ENCODE measurements at regions not wholly inside any gene's neighbourhood (a gene's known extent, or its start where the extent isn't known, plus 50 kb on each side); places are given as distances from the start of the nearest gene placed in this dataset.

DNA sequence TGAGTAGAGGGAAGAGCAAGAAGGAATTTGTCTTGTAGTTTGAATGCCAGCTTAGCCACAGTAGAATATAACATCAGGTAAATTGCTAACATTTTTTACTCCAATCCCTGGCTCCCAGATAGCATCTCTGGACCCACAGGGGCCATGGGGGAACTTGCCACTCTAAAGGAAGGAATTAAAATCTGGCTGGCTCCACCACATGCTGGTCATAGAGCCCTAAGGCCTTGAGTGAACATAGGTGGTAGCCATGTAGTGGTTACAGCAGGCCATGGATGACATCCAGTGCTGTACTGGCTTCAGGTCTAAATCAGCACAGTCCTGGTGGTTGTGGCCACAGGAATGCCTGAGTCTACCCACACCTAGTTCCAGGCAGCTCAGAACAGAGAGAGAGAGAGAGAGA lies 109.9 kb upstream of the RGMB start:
- DNase-seq (no peak), ATAC-seq (no peak)
- no peak for TF ChIP-seq CTCF (IDR thresholded peaks at IDR 0.05)
- intact Hi-C loops (cut with DNase I), result no loop called here
- no peaks in the 10 kb centered on the region for H3K4me1 ChIP-seq
- H3K4me3 ChIP-seq, result no peak overlapping the region
- no peak overlapping the region for H3K27ac ChIP-seq
- no peaks in the 10 kb centered on the region for H3K27me3 ChIP-seq
- no peaks in the 10 kb centered on the region for H3K9me3 ChIP-seq
- H3K36me3 ChIP-seq, result no peaks in the 10 kb centered on the region

DNA sequence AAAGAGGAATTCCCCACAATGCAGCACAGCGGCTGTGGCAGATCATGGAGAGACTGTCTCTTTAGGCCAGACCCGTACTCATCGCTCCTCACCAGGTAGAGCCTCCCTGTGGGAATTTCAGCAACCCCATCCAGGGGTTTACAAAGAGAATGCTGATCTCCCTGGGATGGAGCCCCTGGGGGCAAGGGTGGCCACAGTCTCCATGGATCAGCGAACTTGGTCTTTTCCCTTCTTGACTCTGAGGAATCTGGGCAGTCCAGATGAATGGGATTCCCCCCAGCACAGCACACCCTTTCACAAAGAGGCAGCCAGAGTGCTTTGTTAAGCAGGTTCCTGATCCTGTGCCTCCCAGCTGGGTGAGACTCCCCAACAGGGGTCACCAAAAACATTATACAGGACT lies 108.7 kb upstream of the RGMB start:
- intact Hi-C loops (cut with DNase I), result no loop called here

DNA sequence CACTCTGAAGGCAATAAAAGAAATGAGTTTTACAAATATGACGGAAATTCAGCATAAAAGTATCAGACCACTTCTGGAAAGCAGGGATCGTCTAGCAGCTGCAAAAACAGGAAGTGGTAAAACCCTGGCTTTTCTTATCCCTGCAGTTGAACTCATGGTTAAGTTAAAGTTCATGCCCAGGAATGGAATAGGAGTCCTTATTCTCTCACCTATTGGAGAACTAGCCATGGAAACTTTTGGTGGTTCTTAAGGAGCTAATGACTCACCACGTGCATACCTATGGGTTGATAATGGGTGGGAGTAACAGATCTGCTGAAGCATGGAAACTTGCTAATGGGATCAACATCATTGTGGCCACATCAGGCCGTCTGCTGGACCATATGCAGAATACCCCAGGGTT lies 93.5 kb upstream of the RGMB start:
- no peak for ATAC-seq
- H3K27me3 ChIP-seq, result no peaks in the 10 kb centered on the region
- no peak overlapping the region for H3K27ac ChIP-seq
- no peaks in the 10 kb centered on the region for H3K4me1 ChIP-seq
- TF ChIP-seq CTCF (IDR thresholded peaks at IDR 0.05), result no peak
- intact Hi-C loops (cut with DNase I), result no loop called here
- H3K9me3 ChIP-seq, result no peaks in the 10 kb centered on the region
- H3K4me3 ChIP-seq, result no peak overlapping the region
- H3K36me3 ChIP-seq, result no peaks in the 10 kb centered on the region
- DNase-seq, result no peak

More for the DNA sequence above, 108.7 kb upstream of the RGMB start:
- H3K4me1 ChIP-seq, result no peaks in the 10 kb centered on the region
- no peaks in the 10 kb centered on the region for H3K36me3 ChIP-seq
- TF ChIP-seq CTCF (IDR thresholded peaks at IDR 0.05), result no peak
- H3K9me3 ChIP-seq, result no peaks in the 10 kb centered on the region
- H3K27me3 ChIP-seq, result no peaks in the 10 kb centered on the region
- DNase-seq (no peak), ATAC-seq (no peak)
- no peak overlapping the region for H3K4me3 ChIP-seq
- no peak overlapping the region for H3K27ac ChIP-seq

- no peak overlapping the region for H3K27ac ChIP-seq
- DNase-seq (no peak), ATAC-seq (no peak)
- no peaks in the 10 kb centered on the region for H3K4me1 ChIP-seq
- no peak overlapping the region for H3K4me3 ChIP-seq
- no peaks in the 10 kb centered on the region for H3K9me3 ChIP-seq
- intact Hi-C loops (cut with DNase I), result no loop called here
- no peaks in the 10 kb centered on the region for H3K27me3 ChIP-seq
- no peak for TF ChIP-seq CTCF (IDR thresholded peaks at IDR 0.05)
- H3K36me3 ChIP-seq, result no peaks in the 10 kb centered on the region
These were observed 83.5 kb upstream of the RGMB start for GRCh38 chr5:98690002-98690401.

DNA sequence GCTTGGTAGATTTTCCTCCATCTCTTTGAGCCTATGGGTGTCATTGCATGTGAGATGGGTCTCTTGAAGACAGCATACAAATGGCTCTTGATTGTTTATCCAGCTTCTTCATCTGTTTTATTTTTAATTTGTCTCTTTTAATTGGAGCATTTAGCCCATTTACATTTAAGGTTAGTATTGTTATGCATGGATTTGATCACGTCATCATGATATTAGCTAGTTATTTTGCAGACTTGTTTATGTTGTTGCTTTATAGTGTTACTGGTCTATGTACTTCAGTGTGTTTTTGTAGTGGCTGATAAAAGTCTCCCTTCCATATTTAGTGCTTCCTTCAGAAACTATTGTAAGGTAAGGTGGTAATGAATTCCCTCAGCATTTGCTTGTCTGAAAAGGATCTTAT lies 78.6 kb upstream of the RGMB start:
- no peaks in the 10 kb centered on the region for H3K36me3 ChIP-seq
- no peak for TF ChIP-seq CTCF (IDR thresholded peaks at IDR 0.05)
- H3K27me3 ChIP-seq, result no peaks in the 10 kb centered on the region
- no peak overlapping the region for H3K4me3 ChIP-seq
- H3K9me3 ChIP-seq, result no peaks in the 10 kb centered on the region
- H3K4me1 ChIP-seq, result no peaks in the 10 kb centered on the region
- DNase-seq, result no peak
- intact Hi-C loops (cut with DNase I), result no loop called here
- ATAC-seq, result no peak
- no peak overlapping the region for H3K27ac ChIP-seq

- TF ChIP-seq CTCF (IDR thresholded peaks at IDR 0.05), result no peak
- intact Hi-C loops (cut with DNase I), result no loop called here
- no peak for ATAC-seq
- no peaks in the 10 kb centered on the region for H3K9me3 ChIP-seq
- no peak for DNase-seq
- no peaks in the 10 kb centered on the region for H3K27me3 ChIP-seq
- H3K4me3 ChIP-seq, result no peak overlapping the region
- no peak overlapping the region for H3K27ac ChIP-seq
- H3K4me1 ChIP-seq, result no peaks in the 10 kb centered on the region
- H3K36me3 ChIP-seq, result no peaks in the 10 kb centered on the region
These were observed 75.1 kb upstream of the RGMB start for GRCh38 chr5:98698359-98698758.

All from upper lobe of right lung (tissue), 1 donor.